CD8-positive, alpha-beta memory T cell (primary cell): ENCODE measurements at regions not wholly inside any gene's neighbourhood (a gene's known extent, or its start where the extent isn't known, plus 50 kb on each side); places are given as distances from the start of the nearest gene placed in this dataset.

Source experiments
- CTCF ChIA-PET: fragments of 350-600 bp; sonication (Branson Sonifier 250); formaldehyde crosslinking; loops from one replicate; lab custom pipeline; 2021; ENCODE audit warnings: antibody characterized with exemption; lab: Charles Lee
- POLR2A ChIA-PET: fragments of 350-600 bp; sonication (Branson Sonifier 250); formaldehyde crosslinking; loops from one replicate; lab custom pipeline; 2021; ENCODE audit warnings: antibody characterized with exemption; lab: Charles Lee
- DNase-seq, 5 donors: peaks; one replicate each; pipeline versions ENCODE4 v3.0.0 to v3.0.0-alpha.2; 2020 to 2022; ENCODE audit warnings: mixed read lengths in 1 of 5
- H3K27ac ChIP-seq: one replicate; pipeline ENCODE4 v1.7.0; 2013; ENCODE audit warnings: low read depth, mild to moderate bottlenecking, low read length, moderate library complexity
- H3K27me3 ChIP-seq: 2 replicates; pipeline ENCODE4 v1.7.0; 2013; ENCODE audit warnings: low read length, mild to moderate bottlenecking; ENCODE audit not compliant: insufficient read depth, poor library complexity, severe bottlenecking
- H3K36me3 ChIP-seq: 2 replicates; pipeline ENCODE4 v1.7.0; 2013; ENCODE audit warnings: mild to moderate bottlenecking, low read length, moderate library complexity; ENCODE audit not compliant: insufficient read depth
- H3K4me1 ChIP-seq: 2 replicates; pipeline ENCODE4 v1.7.0; 2013; ENCODE audit warnings: mild to moderate bottlenecking, low read length, moderate library complexity; ENCODE audit not compliant: insufficient read depth
- H3K4me3 ChIP-seq: 2 replicates; pipeline ENCODE4 v1.7.0; 2013; ENCODE audit warnings: mild to moderate bottlenecking, low read length
- H3K9me3 ChIP-seq: 2 replicates; pipeline ENCODE4 v1.7.0; 2013; ENCODE audit warnings: mild to moderate bottlenecking, low read length
- H3K27ac Mint-ChIP-seq, 8 donors: one replicate each; pipeline ENCODE4 v1.8.0; 2020 to 2021; ENCODE audit warnings: mixed read lengths in 8 of 8, mild to moderate bottlenecking in 6 of 8, inconsistent platforms in 3 of 8, moderate library complexity in 3 of 8
- H3K27me3 Mint-ChIP-seq, 2 donors: one replicate each; pipeline ENCODE4 v1.8.0; 2020 to 2021; ENCODE audit warnings: mixed read lengths in 2 of 2, mild to moderate bottlenecking in 1 of 2, moderate library complexity in 1 of 2
- H3K36me3 Mint-ChIP-seq, 3 donors: one replicate each; pipeline ENCODE4 v1.8.0; 2020 to 2021; ENCODE audit warnings: mixed read lengths in 3 of 3, inconsistent platforms in 1 of 3, mild to moderate bottlenecking in 1 of 3
- H3K4me1 Mint-ChIP-seq, 3 donors: one replicate each; pipeline ENCODE4 v1.8.0; 2020 to 2021; ENCODE audit warnings: mixed read lengths in 3 of 3, inconsistent platforms in 1 of 3, mild to moderate bottlenecking in 1 of 3
- H3K4me3 Mint-ChIP-seq, 7 donors: one replicate each; pipeline ENCODE4 v1.8.0; 2020 to 2021; ENCODE audit warnings: mixed read lengths in 7 of 7, mild to moderate bottlenecking in 6 of 7, moderate library complexity in 4 of 7, inconsistent platforms in 2 of 7
- H3K9me3 Mint-ChIP-seq, 5 donors: one replicate each; pipeline ENCODE4 v1.8.0; 2020 to 2022; ENCODE audit warnings: mixed read lengths in 5 of 5, mild to moderate bottlenecking in 3 of 5, moderate library complexity in 2 of 5, inconsistent platforms in 1 of 5

- H3K9me3 Mint-ChIP-seq, result peaks cover 0 to 3% (median 2%) of the 10 kb centered on the region in 5 donors
- Histone ChIP-seq H3K9me3 (no peaks in the 10 kb centered on the region), H3K4me1 (no peaks in the 10 kb centered on the region), H3K4me3 (no peak overlapping the region), H3K36me3 (no peaks in the 10 kb centered on the region), H3K27me3 (no peaks in the 10 kb centered on the region), H3K27ac (no peak overlapping the region)
- no peak overlapping the region for H3K4me3 Mint-ChIP-seq
- H3K4me1 Mint-ChIP-seq, result no peaks in the 10 kb centered on the region
- H3K36me3 Mint-ChIP-seq, result no peaks in the 10 kb centered on the region
- H3K27me3 Mint-ChIP-seq, result peaks cover 1 to 5% of the 10 kb centered on the region in 2 donors
- POLR2A ChIA-PET, result no interaction called here
- CTCF ChIA-PET, result no interaction called here
- no peak overlapping the region for H3K27ac Mint-ChIP-seq
- no peak for DNase-seq
These were observed 301.9 kb downstream of the IL20RB start for GRCh38 chr3:137259701-137260100.

DNA sequence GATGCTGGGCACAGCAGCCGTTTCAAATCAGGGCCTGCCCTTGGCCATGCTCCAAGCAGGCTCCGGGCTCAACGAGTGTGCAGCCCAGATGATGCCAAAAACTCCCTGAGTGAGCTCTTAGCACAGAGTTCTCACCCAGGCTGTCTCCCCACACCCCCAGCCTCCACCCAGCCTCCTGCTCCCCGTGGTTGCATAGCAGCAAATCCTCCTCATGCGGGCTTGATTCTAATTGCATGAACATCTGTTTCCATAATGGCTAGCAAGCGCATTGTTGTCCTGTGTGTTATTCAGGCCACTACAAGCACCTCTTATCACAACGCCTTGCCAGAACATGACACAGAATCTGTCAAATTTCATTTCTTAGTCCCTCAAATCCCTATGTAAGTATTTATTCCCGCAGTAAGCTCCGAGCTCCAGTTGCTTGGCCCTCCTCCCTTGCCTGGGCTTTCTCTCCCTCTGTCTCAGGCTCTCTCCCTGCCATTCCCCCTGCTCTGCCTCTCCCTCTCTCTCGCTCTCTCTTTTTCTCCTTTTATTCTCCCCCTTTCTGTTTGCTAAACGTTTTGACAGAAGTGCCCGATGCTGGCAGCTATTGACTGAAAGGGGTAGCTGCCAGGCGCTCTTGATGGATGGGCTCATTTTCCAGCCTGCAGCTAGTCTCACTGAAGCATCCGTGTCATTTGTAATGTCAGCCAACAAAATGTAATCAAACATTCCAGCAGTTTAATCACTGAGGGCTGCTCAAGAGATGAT lies 306.5 kb downstream of the IL20RB start:
- peaks cover 0 to 8% of the 10 kb centered on the region in 2 donors for H3K27me3 Mint-ChIP-seq
- no peak overlapping the region for H3K4me3 ChIP-seq
- ChIA-PET POLR2A (no interaction called here), CTCF (no interaction called here)
- no peak overlapping the region for H3K4me3 Mint-ChIP-seq
- peaks cover 0 to 3% (median 2%) of the 10 kb centered on the region in 5 donors for H3K9me3 Mint-ChIP-seq
- H3K4me1 ChIP-seq, result no peaks in the 10 kb centered on the region
- no peak for DNase-seq
- no peak overlapping the region for H3K27ac ChIP-seq
- H3K9me3 ChIP-seq, result no peaks in the 10 kb centered on the region
- H3K4me1 Mint-ChIP-seq, result no peaks in the 10 kb centered on the region
- no peaks in the 10 kb centered on the region for H3K36me3 ChIP-seq
- H3K27ac Mint-ChIP-seq, result peak overlapping the region in 1 of 8 donors; percentile 56
- H3K36me3 Mint-ChIP-seq, result no peaks in the 10 kb centered on the region
- H3K27me3 ChIP-seq, result no peaks in the 10 kb centered on the region

DNA sequence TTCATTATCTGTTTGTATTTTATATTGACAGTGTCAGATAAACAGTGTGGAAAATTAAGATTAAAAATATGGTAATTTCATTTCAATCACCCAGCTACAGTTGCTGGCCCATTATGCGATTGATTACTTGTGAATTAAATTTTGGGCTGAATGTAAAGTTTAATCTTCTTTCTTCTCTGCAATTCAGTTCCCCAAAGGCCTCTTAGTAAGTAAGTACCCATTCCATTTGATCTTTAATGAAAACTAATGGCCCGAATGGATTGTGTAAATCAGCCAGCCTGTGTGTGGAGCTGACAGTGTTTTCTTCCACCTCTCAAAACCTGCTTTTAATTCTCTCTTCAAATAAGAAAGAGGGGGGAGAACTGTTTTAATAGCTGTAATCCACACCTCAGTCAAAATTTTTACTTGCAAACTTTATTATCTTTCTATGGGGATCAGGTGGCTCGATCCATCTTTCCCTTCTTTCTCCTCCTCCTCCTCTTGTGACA lies 307.1 kb downstream of the IL20RB start:
- Histone ChIP-seq H3K36me3 (no peaks in the 10 kb centered on the region), H3K4me3 (no peak overlapping the region), H3K9me3 (no peaks in the 10 kb centered on the region), H3K4me1 (no peaks in the 10 kb centered on the region), H3K27ac (no peak overlapping the region), H3K27me3 (no peaks in the 10 kb centered on the region)
- H3K27ac Mint-ChIP-seq, result no peak overlapping the region
- no peak for DNase-seq
- no peaks in the 10 kb centered on the region for H3K4me1 Mint-ChIP-seq
- H3K4me3 Mint-ChIP-seq, result no peak overlapping the region
- H3K36me3 Mint-ChIP-seq, result no peaks in the 10 kb centered on the region
- H3K9me3 Mint-ChIP-seq, result peaks cover 0 to 3% (median 2%) of the 10 kb centered on the region in 5 donors
- ChIA-PET POLR2A (no interaction called here), CTCF (no interaction called here)
- H3K27me3 Mint-ChIP-seq, result peaks cover 0 to 8% of the 10 kb centered on the region in 2 donors

DNA sequence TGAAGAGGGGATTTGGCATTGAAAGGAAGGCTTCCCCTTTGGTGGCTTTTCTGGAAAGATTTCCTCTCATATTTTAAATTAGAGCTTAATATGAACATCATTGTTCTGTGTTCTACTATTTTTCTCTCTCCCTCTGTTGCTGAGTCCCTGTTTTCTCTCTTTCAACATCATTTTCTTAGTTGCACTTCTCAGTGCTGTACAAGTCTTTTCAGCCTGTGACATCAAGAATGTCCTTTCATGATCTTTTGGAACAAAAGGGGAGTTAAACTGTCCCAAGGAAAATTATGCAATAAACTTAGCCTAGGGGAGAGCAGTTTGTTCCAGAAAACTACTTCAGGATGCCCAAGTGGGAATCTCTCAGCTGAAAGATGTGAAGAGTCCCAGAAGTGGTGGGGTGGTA lies 325.1 kb downstream of the IL20RB start:
- Histone ChIP-seq H3K27ac (no peak overlapping the region), H3K9me3 (no peaks in the 10 kb centered on the region), H3K27me3 (no peaks in the 10 kb centered on the region), H3K4me1 (no peaks in the 10 kb centered on the region), H3K4me3 (no peak overlapping the region), H3K36me3 (no peaks in the 10 kb centered on the region)
- Mint-ChIP-seq H3K9me3 (peaks cover 0 to 11% (median under 1%) of the 10 kb centered on the region in 5 donors), H3K36me3 (no peaks in the 10 kb centered on the region), H3K4me1 (no peaks in the 10 kb centered on the region), H3K27me3 (no peaks in the 10 kb centered on the region), H3K27ac (no peak overlapping the region), H3K4me3 (no peak overlapping the region)
- no peak for DNase-seq
- ChIA-PET POLR2A (no interaction called here), CTCF (no interaction called here)

DNA sequence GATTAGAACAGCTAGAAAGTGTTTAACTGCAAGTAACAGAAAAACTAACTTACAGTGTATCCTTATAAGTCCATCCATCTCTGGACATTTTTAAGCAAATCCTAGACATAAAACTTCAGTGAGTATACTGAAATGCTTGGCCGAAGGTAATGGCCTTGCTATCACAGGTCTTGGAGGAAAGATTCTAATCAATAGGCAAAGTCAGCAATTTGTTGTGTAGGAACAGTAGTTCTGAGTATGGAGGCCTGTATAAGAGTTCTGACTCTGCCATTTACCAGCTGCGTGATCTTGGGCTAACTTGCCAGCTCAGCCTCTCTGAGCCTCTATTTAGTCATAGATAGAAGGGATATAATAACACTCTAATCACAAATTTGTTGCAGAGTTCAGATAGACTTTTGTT lies 328.1 kb downstream of the IL20RB start:
- H3K9me3 ChIP-seq, result no peaks in the 10 kb centered on the region
- no peaks in the 10 kb centered on the region for H3K36me3 Mint-ChIP-seq
- no peaks in the 10 kb centered on the region for H3K36me3 ChIP-seq
- H3K4me1 ChIP-seq, result no peaks in the 10 kb centered on the region
- H3K4me3 ChIP-seq, result no peak overlapping the region
- peaks cover 0 to 8% (median 1%) of the 10 kb centered on the region in 5 donors for H3K9me3 Mint-ChIP-seq
- no peak for DNase-seq
- CTCF ChIA-PET, result no interaction called here
- peaks cover 0 to 1% of the 10 kb centered on the region in 2 donors for H3K27me3 Mint-ChIP-seq
- H3K27me3 ChIP-seq, result no peaks in the 10 kb centered on the region
- no peak overlapping the region for H3K4me3 Mint-ChIP-seq
- no peak overlapping the region for H3K27ac Mint-ChIP-seq
- no peaks in the 10 kb centered on the region for H3K4me1 Mint-ChIP-seq
- H3K27ac ChIP-seq, result no peak overlapping the region
- POLR2A ChIA-PET, result no interaction called here

DNA sequence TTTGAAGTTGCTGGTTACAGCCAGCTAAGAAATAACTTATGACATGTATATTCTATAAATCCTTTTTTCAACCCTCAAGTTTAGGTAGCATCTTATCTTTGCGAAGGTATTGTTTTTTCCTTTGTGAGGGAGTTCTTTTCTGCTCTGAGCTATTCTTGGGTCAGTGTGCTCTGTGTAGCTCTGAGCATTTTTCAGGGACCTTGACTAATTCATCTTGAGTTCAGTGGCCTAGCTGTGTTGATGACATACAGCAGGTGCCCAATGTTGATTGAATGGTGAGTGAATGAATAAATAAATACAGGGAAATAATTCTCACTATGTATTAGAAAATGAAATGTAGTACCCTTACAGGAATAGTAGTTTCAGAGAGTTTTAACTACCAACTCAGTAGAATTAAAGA lies 335.3 kb downstream of the IL20RB start:
- Mint-ChIP-seq H3K27ac (no peak overlapping the region), H3K4me1 (no peaks in the 10 kb centered on the region), H3K27me3 (peaks cover 0 to 1% of the 10 kb centered on the region in 2 donors), H3K36me3 (no peaks in the 10 kb centered on the region), H3K4me3 (no peak overlapping the region), H3K9me3 (peaks cover 0 to 5% (median 0%) of the 10 kb centered on the region in 5 donors)
- no peaks in the 10 kb centered on the region for H3K27me3 ChIP-seq
- no peak overlapping the region for H3K4me3 ChIP-seq
- DNase-seq, result no peak
- H3K27ac ChIP-seq, result no peak overlapping the region
- no peaks in the 10 kb centered on the region for H3K9me3 ChIP-seq
- POLR2A ChIA-PET, result no interaction called here
- CTCF ChIA-PET, result no interaction called here
- no peaks in the 10 kb centered on the region for H3K4me1 ChIP-seq
- H3K36me3 ChIP-seq, result no peaks in the 10 kb centered on the region

GRCh38 chr3:137294139-137294538 lies 336.4 kb downstream of the IL20RB start:
- Mint-ChIP-seq H3K4me3 (no peak overlapping the region), H3K27ac (no peak overlapping the region), H3K4me1 (no peaks in the 10 kb centered on the region), H3K36me3 (no peaks in the 10 kb centered on the region), H3K9me3 (peaks cover 0 to 5% (median 0%) of the 10 kb centered on the region in 5 donors), H3K27me3 (peaks cover 0 to 1% of the 10 kb centered on the region in 2 donors)
- no peaks in the 10 kb centered on the region for H3K36me3 ChIP-seq
- no peaks in the 10 kb centered on the region for H3K4me1 ChIP-seq
- H3K27ac ChIP-seq, result no peak overlapping the region
- ChIA-PET POLR2A (no interaction called here), CTCF (no interaction called here)
- no peak overlapping the region for H3K4me3 ChIP-seq
- no peak for DNase-seq
- H3K9me3 ChIP-seq, result no peaks in the 10 kb centered on the region
- no peaks in the 10 kb centered on the region for H3K27me3 ChIP-seq

- Mint-ChIP-seq H3K4me1 (no peaks in the 10 kb centered on the region), H3K4me3 (no peak overlapping the region), H3K27ac (no peak overlapping the region), H3K36me3 (no peaks in the 10 kb centered on the region), H3K27me3 (peaks cover 0 to 1% of the 10 kb centered on the region in 2 donors), H3K9me3 (peaks cover 0 to 5% (median 0%) of the 10 kb centered on the region in 5 donors)
- Histone ChIP-seq H3K36me3 (no peaks in the 10 kb centered on the region), H3K27ac (no peak overlapping the region), H3K27me3 (no peaks in the 10 kb centered on the region), H3K4me1 (no peaks in the 10 kb centered on the region), H3K9me3 (no peaks in the 10 kb centered on the region), H3K4me3 (no peak overlapping the region)
- DNase-seq, result no peak
- ChIA-PET CTCF (no interaction called here), POLR2A (no interaction called here)
These were observed 337.1 kb downstream of the IL20RB start for GRCh38 chr3:137294839-137295238.
